Stimulated activated CD8-positive, alpha-beta memory T cell treated with anti-CD3 and anti-CD28 coated beads, Interleukin-7, amount 100 ng/mL, for 1 hour (primary cell): ENCODE measurements at regions not wholly inside any gene's neighbourhood (a gene's known extent, or its start where the extent isn't known, plus 50 kb on each side); places are given as distances from the start of the nearest gene placed in this dataset.

Experiments
- DNase-seq, 2 donors: peaks; one replicate each; pipeline ENCODE4 v3.0.0-alpha.2; 2020; ENCODE audit warnings: low read depth in 2 of 2

- DNase-seq: no peak
These were observed 100.7 kb upstream of the PGRMC2 start for GRCh38 chr4:128388352-128388630.

- no peak for DNase-seq
These were observed 100.2 kb upstream of the PGRMC2 start for GRCh38 chr4:128387600-128388351.

DNA sequence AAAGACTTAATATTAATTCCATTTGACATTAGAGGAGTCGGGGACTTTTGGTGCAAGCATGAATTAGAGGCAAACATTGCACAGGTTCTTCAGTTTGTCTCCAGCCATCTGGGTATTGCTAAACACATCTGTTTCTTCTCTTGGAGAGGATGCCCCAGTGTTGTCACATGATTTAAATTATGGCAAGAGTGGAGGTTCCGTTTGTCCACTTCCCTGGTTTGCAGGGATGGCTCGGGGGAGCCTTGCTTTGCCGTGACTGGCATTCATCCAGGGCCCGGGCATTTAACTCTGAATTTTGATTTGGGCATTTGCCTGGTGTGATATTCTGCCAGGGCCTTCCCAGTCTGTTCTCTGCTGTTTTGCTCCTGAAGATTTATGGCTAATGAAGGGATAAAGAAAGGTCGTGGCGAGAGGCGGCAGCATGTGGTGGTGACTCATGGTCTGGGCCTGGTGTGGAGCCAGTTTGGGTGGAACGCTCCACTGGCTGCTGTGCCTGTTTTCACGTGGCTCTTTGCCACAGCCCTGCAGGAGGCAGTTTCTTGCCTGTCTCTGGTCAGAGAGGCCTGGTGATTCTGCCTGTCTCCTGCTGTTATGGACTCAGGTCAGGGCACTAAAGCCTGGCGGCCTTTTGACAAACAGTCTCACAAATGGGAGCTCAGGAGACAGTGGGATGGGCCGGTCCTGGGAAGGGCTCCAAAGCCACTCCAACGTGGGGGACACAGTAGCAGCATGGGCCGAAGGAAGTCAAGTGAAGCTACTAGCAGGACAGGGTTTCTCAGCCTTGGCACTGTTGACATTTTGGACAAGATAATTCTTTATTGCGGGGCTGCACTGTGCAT, 99.4 kb upstream of the PGRMC2 start:
- DNase-seq: no peak

- no peak for DNase-seq
These were observed 98.2 kb upstream of the PGRMC2 start for GRCh38 chr4:128385683-128386304.

- no peak for DNase-seq
These were observed 97.4 kb upstream of the PGRMC2 start for GRCh38 chr4:128384765-128385598.

DNA sequence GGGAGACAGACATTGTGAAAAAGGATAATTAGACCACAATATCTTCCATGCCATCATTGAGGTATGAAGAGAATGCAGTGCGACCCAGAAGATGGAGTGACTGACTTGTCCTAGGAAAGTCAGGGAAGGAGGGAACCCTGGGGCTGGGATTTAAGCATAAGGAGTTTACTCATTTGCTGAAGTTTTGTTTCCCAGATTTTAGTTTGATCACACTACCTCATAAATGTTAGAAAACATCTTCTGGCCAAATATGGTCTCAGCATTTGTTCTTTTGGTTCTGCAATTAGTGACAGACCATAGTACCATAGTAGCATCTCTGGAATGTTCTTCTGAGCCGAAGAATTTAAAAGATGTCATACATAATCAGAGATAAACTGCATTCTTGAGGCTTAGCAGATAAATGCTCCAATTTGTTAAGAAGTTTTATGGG, 96.5 kb upstream of the PGRMC2 start:
- DNase-seq: no peak

GRCh38 chr4:128381748-128382559, 94.3 kb upstream of the PGRMC2 start:
- DNase-seq: no peak

- no peak for DNase-seq
These were observed 92.7 kb upstream of the PGRMC2 start for GRCh38 chr4:128380306-128380705.

GRCh38 chr4:128379860-128380259, 92.2 kb upstream of the PGRMC2 start:
- DNase-seq: no peak

- no peak for DNase-seq
These were observed 91.1 kb upstream of the PGRMC2 start for GRCh38 chr4:128378668-128379067.

DNA sequence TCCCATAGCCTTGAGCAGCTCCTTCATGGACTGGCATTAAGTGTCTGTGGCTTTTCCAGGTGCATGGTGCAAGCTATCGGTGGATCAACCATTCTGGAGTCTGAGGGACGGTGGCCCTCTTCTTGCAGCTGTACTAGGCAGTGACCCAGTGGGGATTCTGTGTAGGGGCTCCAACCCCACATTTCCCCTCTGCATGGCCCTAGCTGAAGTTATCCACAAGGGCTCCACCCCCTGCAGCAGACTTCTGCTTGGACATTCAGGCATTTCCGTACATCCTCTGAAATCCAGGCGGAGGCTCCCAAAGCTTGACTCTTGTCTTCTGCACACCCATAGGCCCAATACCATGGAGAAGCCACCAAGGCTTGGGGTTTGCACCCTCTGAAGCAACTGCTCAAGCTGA, 89.3 kb upstream of the PGRMC2 start:
- no peak for DNase-seq

- DNase-seq: no peak
These were observed 88.7 kb upstream of the PGRMC2 start for GRCh38 chr4:128376303-128376702.

DNA sequence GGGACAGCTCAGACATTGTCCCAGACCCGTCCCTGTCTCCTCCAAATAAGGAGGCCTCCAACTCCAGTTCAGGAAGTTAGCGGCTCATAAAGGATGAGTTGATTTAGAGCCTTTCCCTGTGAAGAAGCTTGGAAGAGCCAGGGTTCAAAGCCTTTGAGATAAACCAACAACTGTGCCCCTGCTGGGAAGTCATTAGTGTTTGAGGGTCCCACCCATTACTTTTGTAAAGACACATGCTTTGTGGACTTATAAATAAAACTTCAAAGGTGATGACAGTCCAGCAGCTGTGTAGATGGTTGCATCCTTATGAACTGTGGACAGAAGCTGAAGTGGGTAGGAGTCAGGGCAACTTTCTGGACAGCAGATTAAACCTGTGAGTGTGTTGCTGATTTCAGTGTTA, 86.0 kb upstream of the PGRMC2 start:
- DNase-seq: no peak

DNA sequence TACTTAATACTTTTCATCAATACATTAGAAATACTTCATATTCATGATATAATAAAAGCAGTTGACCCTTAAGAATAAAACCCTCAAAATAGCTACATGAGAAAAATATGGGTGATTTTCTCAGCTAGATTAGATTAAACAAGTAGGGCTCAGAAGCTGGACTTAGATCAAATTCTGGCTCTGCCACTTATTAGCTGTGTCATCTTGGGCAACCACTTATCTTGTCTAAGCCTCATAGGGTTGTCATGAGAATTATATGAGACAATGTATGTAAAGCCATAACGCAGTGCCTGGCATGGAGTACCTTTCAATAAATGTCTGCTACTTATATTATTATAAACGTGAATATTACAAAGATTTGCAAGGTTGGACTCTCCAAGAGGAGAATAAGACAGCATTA, 84.3 kb upstream of the PGRMC2 start:
- DNase-seq: no peak

- DNase-seq: no peak
These were observed 83.6 kb upstream of the PGRMC2 start for GRCh38 chr4:128371001-128371777.

DNA sequence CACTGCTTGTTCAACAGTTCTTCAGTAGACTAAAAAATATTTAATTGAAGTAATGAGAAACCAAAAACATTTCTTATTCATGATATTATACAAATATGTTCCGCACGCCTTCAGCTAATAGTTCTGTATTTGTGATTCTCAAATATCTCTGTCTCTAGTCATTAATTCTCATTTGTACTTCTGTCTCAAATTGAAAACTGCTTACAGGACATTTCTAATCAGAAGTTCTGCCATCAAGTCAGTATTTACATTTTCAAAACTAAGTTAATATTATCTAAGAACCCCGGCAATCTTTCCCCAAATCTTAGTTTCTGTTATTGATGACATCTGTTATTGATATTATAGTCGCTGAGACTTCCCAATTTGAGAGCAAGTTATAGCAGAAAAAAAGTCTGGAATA, 78.6 kb upstream of the PGRMC2 start:
- no peak for DNase-seq

GRCh38 chr4:128364565-128364964, 77.0 kb upstream of the PGRMC2 start:
- DNase-seq: no peak

- no peak for DNase-seq
These were observed 76.4 kb upstream of the PGRMC2 start for GRCh38 chr4:128363966-128364365.

DNA sequence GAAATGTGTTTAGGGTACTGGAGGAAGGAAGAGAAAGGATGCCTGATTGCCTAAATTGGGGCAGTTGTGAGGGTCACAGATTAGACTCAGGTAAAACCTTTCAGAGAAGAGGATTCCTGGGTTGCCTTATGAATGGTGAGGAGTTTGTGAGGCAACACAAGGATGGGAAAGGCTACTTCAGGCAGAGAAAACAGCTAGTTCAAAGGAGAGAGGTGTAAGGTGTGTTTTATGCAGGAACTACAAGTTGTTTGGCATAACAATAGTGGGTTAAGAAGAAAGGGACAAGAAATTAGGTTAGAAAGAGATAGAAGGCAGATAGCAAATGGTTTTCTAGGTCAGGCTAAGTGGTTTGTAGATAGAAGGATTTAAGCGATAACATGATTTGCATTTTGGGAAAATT, 75.1 kb upstream of the PGRMC2 start:
- DNase-seq: no peak

DNA sequence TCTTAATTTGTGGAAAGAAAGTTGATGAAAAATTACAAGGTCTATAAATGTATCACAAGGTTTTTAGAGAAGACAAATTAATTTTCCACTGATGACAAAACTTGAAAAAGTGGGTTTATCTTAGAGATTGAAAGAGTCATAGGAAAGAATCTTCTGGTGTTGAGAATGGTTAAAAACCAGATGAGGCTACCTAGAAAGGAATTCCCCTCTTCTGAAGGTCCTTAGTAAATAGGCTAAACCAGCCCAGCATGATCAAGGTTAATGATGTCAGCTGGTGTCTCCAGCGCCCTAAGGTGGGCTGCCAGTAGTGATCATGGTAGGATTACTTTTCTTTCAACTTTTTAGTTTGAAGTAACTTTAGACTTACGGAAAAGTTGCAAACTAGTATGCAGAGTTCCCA, 71.8 kb upstream of the PGRMC2 start:
- no peak for DNase-seq

- no peak for DNase-seq
These were observed 71.3 kb upstream of the PGRMC2 start for GRCh38 chr4:128358913-128359279.
